ENCODE measurements at regions not wholly inside any gene's neighbourhood (a gene's known extent, or its start where the extent isn't known, plus 50 kb on each side); places are given as distances from the start of the nearest gene placed in this dataset.
"Not testable (repeated sequence)": the region's sequence is repeated elsewhere in the genome, so short reads cannot be mapped to it uniquely, and the experiment has no call there.

DNA sequence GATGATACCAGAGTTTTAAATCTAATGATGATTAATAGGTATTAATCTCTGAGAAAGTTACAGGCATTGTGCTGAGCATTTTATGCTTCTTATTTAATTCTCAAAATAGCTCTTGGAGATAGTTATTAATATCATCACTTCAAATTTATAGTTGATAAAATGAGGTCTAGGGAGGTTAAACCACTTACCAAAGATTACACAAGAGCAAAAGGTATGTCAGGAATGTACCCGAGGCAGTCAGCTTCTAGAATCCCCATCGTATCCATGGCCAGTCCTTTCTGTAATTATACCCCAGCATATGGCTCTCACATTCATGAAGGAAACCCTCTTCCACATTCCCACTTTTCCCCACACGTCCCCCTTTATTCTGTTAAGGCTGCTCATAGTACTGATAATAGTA, 421.3 kb downstream of the PYDC2 start:
- Mint-ChIP-seq H3K27ac (no peak overlapping the region), H3K9me3 (peaks cover 1% of the 10 kb centered on the region), H3K4me1 (ENCODE audit: low read depth) (no peaks in the 10 kb centered on the region), H3K36me3 (ENCODE audit: low read depth) (no peaks in the 10 kb centered on the region), H3K27me3 (ENCODE audit: low read depth) (no peaks in the 10 kb centered on the region), H3K4me3 (no peak overlapping the region)
- DNase-seq (ENCODE audit: low spot score) = no peak

DNA sequence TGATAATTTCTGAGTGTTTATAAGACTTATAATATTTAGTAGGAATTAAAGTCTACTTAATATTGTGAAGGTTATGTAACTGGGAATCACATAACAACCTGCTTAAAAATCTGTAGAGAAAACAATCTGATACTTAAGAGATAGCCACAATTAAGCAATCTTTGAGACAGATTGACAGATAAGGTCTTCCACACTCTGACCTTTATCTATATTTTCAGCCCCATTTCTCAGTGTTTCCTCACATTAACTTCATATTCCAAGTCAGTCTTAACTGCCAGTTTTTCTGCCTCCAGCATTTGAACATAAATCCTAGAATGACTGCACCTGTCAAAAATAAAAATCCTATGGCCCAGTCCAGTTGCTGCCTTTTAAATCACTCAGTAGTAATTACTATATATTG, 423.2 kb downstream of the PYDC2 start:
- no peaks in the 10 kb centered on the region for H3K36me3 Mint-ChIP-seq (ENCODE audit: low read depth)
- no peaks in the 10 kb centered on the region for H3K4me1 Mint-ChIP-seq (ENCODE audit: low read depth)
- no peak overlapping the region for H3K27ac Mint-ChIP-seq
- no peaks in the 10 kb centered on the region for H3K9me3 Mint-ChIP-seq
- no peak for DNase-seq (ENCODE audit: low spot score)
- no peaks in the 10 kb centered on the region for H3K27me3 Mint-ChIP-seq (ENCODE audit: low read depth)
- no peak overlapping the region for H3K4me3 Mint-ChIP-seq

- no peak overlapping the region for H3K27ac Mint-ChIP-seq
- H3K4me3 Mint-ChIP-seq = no peak overlapping the region
- H3K36me3 Mint-ChIP-seq (ENCODE audit: low read depth) = no peaks in the 10 kb centered on the region
- DNase-seq (ENCODE audit: low spot score) = no peak
- no peaks in the 10 kb centered on the region for H3K4me1 Mint-ChIP-seq (ENCODE audit: low read depth)
- no peaks in the 10 kb centered on the region for H3K9me3 Mint-ChIP-seq
- no peaks in the 10 kb centered on the region for H3K27me3 Mint-ChIP-seq (ENCODE audit: low read depth)
Observed at GRCh38 chr3:191889106-191889505, 428.1 kb downstream of the PYDC2 start.

DNA sequence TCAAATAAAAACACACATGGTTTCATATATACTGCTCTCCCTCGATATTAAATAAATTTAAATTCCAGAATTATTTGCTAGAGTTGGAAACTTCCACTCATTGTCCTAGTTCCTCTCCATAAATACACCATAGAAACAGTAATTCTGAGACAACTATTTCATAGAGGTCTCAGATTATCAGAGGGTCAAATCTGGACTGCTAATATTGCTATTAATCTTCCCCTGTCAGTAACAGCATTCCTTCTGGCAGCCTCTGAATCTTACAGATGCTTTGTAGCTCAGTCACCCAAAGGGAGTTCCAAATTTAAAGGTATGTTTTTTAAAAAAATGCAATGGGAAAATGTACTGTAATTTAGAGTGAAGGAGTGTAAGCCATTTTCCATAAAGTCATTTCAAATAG, 428.8 kb downstream of the PYDC2 start:
- H3K4me1 Mint-ChIP-seq (ENCODE audit: low read depth) = no peaks in the 10 kb centered on the region
- H3K27ac Mint-ChIP-seq = no peak overlapping the region
- no peak for DNase-seq (ENCODE audit: low spot score)
- H3K4me3 Mint-ChIP-seq = no peak overlapping the region
- no peaks in the 10 kb centered on the region for H3K9me3 Mint-ChIP-seq
- no peaks in the 10 kb centered on the region for H3K36me3 Mint-ChIP-seq (ENCODE audit: low read depth)
- H3K27me3 Mint-ChIP-seq (ENCODE audit: low read depth) = no peaks in the 10 kb centered on the region

GRCh38 chr3:191894406-191894805, 433.4 kb downstream of the PYDC2 start:
- no peaks in the 10 kb centered on the region for H3K4me1 Mint-ChIP-seq (ENCODE audit: low read depth)
- no peak overlapping the region for H3K27ac Mint-ChIP-seq
- H3K36me3 Mint-ChIP-seq (ENCODE audit: low read depth) = no peaks in the 10 kb centered on the region
- H3K4me3 Mint-ChIP-seq = no peak overlapping the region
- peaks cover 3% of the 10 kb centered on the region for H3K9me3 Mint-ChIP-seq
- no peaks in the 10 kb centered on the region for H3K27me3 Mint-ChIP-seq (ENCODE audit: low read depth)
- no peak for DNase-seq (ENCODE audit: low spot score)

GRCh38 chr3:191901741-191902140, 440.8 kb downstream of the PYDC2 start:
- Mint-ChIP-seq H3K4me3 (no peak overlapping the region), H3K36me3 (ENCODE audit: low read depth) (no peaks in the 10 kb centered on the region), H3K27ac (no peak overlapping the region), H3K4me1 (ENCODE audit: low read depth) (no peaks in the 10 kb centered on the region), H3K27me3 (ENCODE audit: low read depth) (no peaks in the 10 kb centered on the region), H3K9me3 (no peaks in the 10 kb centered on the region)
- DNase-seq (ENCODE audit: low spot score) = no peak

- no peaks in the 10 kb centered on the region for H3K36me3 Mint-ChIP-seq (ENCODE audit: low read depth)
- H3K27ac Mint-ChIP-seq = no peak overlapping the region
- no peaks in the 10 kb centered on the region for H3K4me1 Mint-ChIP-seq (ENCODE audit: low read depth)
- no peaks in the 10 kb centered on the region for H3K27me3 Mint-ChIP-seq (ENCODE audit: low read depth)
- H3K4me3 Mint-ChIP-seq = no peak overlapping the region
- H3K9me3 Mint-ChIP-seq = peaks cover 17% of the 10 kb centered on the region
- DNase-seq (ENCODE audit: low spot score) = no peak
Observed at GRCh38 chr3:191912616-191913204, 451.7 kb downstream of the PYDC2 start.

GRCh38 chr3:191915712-191916111, 454.7 kb downstream of the PYDC2 start:
- H3K27ac Mint-ChIP-seq = no peak overlapping the region
- H3K36me3 Mint-ChIP-seq (ENCODE audit: low read depth) = no peaks in the 10 kb centered on the region
- DNase-seq (ENCODE audit: low spot score) = no peak
- H3K4me1 Mint-ChIP-seq (ENCODE audit: low read depth) = no peaks in the 10 kb centered on the region
- H3K9me3 Mint-ChIP-seq = peaks cover 16% of the 10 kb centered on the region
- no peak overlapping the region for H3K4me3 Mint-ChIP-seq
- no peaks in the 10 kb centered on the region for H3K27me3 Mint-ChIP-seq (ENCODE audit: low read depth)

DNA sequence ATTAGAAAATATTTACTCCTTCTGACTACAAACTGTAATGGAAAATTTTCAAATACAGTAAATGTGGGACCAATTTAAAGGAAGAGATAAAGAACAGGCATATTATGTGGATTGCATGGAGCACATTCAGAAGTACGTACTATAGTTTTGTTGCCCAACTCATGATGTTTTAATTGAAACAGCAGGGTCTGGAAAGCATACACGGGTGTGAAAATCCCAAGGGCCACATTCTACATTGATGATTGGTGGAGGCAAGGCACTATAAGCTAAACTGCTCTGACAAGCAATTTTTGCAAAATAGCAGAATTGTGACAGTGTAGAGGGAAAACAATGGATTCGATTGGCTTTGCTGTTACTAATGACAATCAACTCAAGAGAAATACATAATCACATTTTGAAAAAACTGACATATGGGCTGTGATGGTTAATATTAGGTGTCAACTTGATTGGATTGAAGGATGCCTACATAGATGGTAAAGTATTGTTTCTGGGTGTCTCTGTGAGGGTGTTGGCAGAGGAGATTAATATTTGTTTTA, 458.6 kb downstream of the PYDC2 start:
- Mint-ChIP-seq H3K4me3 (no peak overlapping the region), H3K27ac (no peak overlapping the region), H3K27me3 (ENCODE audit: low read depth) (no peaks in the 10 kb centered on the region), H3K4me1 (ENCODE audit: low read depth) (no peaks in the 10 kb centered on the region), H3K9me3 (peaks cover 9% of the 10 kb centered on the region), H3K36me3 (ENCODE audit: low read depth) (no peaks in the 10 kb centered on the region)
- no peak for DNase-seq (ENCODE audit: low spot score)

GRCh38 chr3:191922570-191922969, 461.6 kb downstream of the PYDC2 start:
- no peaks in the 10 kb centered on the region for H3K36me3 Mint-ChIP-seq (ENCODE audit: low read depth)
- H3K27me3 Mint-ChIP-seq (ENCODE audit: low read depth) = no peaks in the 10 kb centered on the region
- no peaks in the 10 kb centered on the region for H3K4me1 Mint-ChIP-seq (ENCODE audit: low read depth)
- H3K27ac Mint-ChIP-seq = no peak overlapping the region
- no peak overlapping the region for H3K4me3 Mint-ChIP-seq
- no peak for DNase-seq (ENCODE audit: low spot score)
- peaks cover 10% of the 10 kb centered on the region for H3K9me3 Mint-ChIP-seq

GRCh38 chr3:191927183-191927817, 466.3 kb downstream of the PYDC2 start:
- peaks cover 27% of the 10 kb centered on the region for H3K9me3 Mint-ChIP-seq
- not testable (repeated sequence) for DNase-seq (ENCODE audit: low spot score); H3K27ac Mint-ChIP-seq; H3K4me3 Mint-ChIP-seq; H3K36me3 Mint-ChIP-seq (ENCODE audit: low read depth); H3K4me1 Mint-ChIP-seq (ENCODE audit: low read depth); H3K27me3 Mint-ChIP-seq (ENCODE audit: low read depth)

- H3K4me1 Mint-ChIP-seq (ENCODE audit: low read depth); H3K36me3 Mint-ChIP-seq (ENCODE audit: low read depth); H3K27ac Mint-ChIP-seq; DNase-seq (ENCODE audit: low spot score); H3K4me3 Mint-ChIP-seq; H3K27me3 Mint-ChIP-seq (ENCODE audit: low read depth): not testable (repeated sequence)
- peaks cover 27% of the 10 kb centered on the region for H3K9me3 Mint-ChIP-seq
Observed at GRCh38 chr3:191927998-191928397, 467.0 kb downstream of the PYDC2 start.

DNA sequence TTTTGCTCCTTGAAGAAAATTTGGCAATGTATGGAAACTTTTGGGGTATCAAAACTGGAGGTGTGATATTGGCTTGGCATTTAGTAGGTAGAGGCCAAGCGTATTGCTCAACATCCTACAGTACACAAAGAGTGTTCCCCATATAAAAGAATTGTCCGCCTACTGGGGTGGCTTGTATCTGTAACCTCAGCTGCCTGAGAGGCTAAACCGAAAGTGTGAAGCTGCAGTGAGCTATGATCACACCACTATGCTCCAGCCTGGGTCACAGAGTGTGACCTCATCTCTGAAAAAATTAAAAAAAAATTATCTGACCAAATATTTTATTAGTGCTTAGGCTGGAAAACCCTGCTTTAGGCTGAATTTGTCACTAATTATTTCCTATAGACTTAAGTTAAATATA, 483.9 kb downstream of the PYDC2 start:
- Mint-ChIP-seq H3K4me1 (ENCODE audit: low read depth) (no peaks in the 10 kb centered on the region), H3K27me3 (ENCODE audit: low read depth) (no peaks in the 10 kb centered on the region), H3K4me3 (no peak overlapping the region), H3K27ac (no peak overlapping the region), H3K36me3 (ENCODE audit: low read depth) (no peaks in the 10 kb centered on the region), H3K9me3 (peaks cover 6% of the 10 kb centered on the region)
- DNase-seq (ENCODE audit: low spot score) = no peak

DNA sequence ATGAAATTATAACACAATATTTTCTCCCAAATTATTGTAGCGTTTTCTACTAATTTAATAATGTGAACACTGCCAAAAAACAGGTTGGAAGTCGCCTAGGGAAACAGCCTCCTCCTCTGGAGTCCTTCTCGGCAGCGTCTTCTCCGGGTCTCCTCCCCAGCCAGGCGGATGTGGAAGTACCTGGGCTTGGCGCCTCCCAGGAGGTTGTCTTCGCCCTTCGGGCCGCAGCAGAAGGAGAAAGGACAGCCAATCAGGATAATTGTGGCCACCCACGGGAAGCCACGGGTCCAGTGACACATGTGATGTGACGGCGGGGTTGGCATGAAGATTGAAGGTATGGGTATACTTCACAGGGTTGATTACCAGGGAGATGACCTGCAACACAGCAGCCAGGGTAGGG, 491.2 kb downstream of the PYDC2 start:
- Mint-ChIP-seq H3K4me3 (no peak overlapping the region), H3K27ac (no peak overlapping the region), H3K27me3 (ENCODE audit: low read depth) (no peaks in the 10 kb centered on the region), H3K9me3 (peaks cover 2% of the 10 kb centered on the region), H3K36me3 (ENCODE audit: low read depth) (no peaks in the 10 kb centered on the region), H3K4me1 (ENCODE audit: low read depth) (no peaks in the 10 kb centered on the region)
- DNase-seq (ENCODE audit: low spot score) = no peak

DNA sequence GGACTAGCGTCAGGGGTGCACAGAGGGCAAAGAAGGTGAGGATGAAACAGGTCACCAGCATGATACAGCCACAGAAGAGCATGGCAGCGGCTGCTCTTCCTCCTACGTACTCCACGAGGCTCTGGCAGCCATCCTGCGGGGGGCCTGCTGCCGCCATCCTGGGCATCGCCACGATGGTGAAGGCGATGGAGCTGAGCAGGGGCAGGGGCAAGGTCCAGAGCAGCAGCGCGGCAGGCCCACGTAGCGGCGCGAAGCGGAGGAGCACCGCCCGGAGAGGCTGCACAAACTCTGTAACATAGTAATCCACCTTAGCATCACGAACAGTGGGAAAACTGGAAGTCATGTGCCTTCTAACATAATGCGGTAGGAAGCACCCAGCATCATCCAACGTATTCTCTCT, 491.6 kb downstream of the PYDC2 start:
- Mint-ChIP-seq H3K4me3 (no peak overlapping the region), H3K9me3 (no peaks in the 10 kb centered on the region), H3K27me3 (ENCODE audit: low read depth) (no peaks in the 10 kb centered on the region), H3K27ac (no peak overlapping the region), H3K4me1 (ENCODE audit: low read depth) (no peaks in the 10 kb centered on the region), H3K36me3 (ENCODE audit: low read depth) (no peaks in the 10 kb centered on the region)
- no peak for DNase-seq (ENCODE audit: low spot score)
